ENCODE measurements at regions not wholly inside any gene's neighbourhood (a gene's known extent, or its start where the extent isn't known, plus 50 kb on each side); places are given as distances from the start of the nearest gene placed in this dataset.
"Not testable (repeated sequence)": the region's sequence is repeated elsewhere in the genome, so short reads cannot be mapped to it uniquely, and the experiment has no call there.

- TF ChIP-seq, protein P1, sequence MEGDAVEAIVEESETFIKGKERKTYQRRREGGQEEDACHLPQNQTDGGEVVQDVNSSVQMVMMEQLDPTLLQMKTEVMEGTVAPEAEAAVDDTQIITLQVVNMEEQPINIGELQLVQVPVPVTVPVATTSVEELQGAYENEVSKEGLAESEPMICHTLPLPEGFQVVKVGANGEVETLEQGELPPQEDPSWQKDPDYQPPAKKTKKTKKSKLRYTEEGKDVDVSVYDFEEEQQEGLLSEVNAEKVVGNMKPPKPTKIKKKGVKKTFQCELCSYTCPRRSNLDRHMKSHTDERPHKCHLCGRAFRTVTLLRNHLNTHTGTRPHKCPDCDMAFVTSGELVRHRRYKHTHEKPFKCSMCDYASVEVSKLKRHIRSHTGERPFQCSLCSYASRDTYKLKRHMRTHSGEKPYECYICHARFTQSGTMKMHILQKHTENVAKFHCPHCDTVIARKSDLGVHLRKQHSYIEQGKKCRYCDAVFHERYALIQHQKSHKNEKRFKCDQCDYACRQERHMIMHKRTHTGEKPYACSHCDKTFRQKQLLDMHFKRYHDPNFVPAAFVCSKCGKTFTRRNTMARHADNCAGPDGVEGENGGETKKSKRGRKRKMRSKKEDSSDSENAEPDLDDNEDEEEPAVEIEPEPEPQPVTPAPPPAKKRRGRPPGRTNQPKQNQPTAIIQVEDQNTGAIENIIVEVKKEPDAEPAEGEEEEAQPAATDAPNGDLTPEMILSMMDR (IDR thresholded peaks at IDR 0.05), result not testable (repeated sequence)
- TF ChIP-seq POLR2A, EP300, POLR2AphosphoS5 (IDR thresholded peaks at IDR 0.05): not testable (repeated sequence)
Observed at GRCh38 chr17:27181379-27181925, 112.5 kb upstream of the WSB1 start.
